HEK293T (cell line): ENCODE measurements at regions not wholly inside any gene's neighbourhood (a gene's known extent, or its start where the extent isn't known, plus 50 kb on each side); places are given as distances from the start of the nearest gene placed in this dataset.

ENCODE experiments used
- FOXK2 ChIP-seq: fragments of 450-650 bp; IDR thresholded peaks from 2 replicates; pipeline ENCODE4 v1.6.1; 2016; ENCODE audit warnings: mild to moderate bottlenecking
- FOXM1 ChIP-seq: fragments of 450-650 bp; IDR thresholded peaks from 2 replicates; pipeline ENCODE4 v1.6.1; 2017; ENCODE audit warnings: mild to moderate bottlenecking, borderline replicate concordance
- L3MBTL2 ChIP-seq: fragments of 450-650 bp; conservative IDR thresholded peaks from 2 replicates; pipeline ENCODE4 v1.6.1; 2016; ENCODE audit warnings: mild to moderate bottlenecking

- no peak for TF ChIP-seq L3MBTL2
- TF ChIP-seq FOXM1, result no peak
- TF ChIP-seq FOXK2, result no peak
Measured at GRCh38 chr20:60955706-60956105, 296.4 kb upstream of the CDH4 start.
